ENCODE measurements at regions not wholly inside any gene's neighbourhood (a gene's known extent, or its start where the extent isn't known, plus 50 kb on each side); places are given as distances from the start of the nearest gene placed in this dataset.

DNA sequence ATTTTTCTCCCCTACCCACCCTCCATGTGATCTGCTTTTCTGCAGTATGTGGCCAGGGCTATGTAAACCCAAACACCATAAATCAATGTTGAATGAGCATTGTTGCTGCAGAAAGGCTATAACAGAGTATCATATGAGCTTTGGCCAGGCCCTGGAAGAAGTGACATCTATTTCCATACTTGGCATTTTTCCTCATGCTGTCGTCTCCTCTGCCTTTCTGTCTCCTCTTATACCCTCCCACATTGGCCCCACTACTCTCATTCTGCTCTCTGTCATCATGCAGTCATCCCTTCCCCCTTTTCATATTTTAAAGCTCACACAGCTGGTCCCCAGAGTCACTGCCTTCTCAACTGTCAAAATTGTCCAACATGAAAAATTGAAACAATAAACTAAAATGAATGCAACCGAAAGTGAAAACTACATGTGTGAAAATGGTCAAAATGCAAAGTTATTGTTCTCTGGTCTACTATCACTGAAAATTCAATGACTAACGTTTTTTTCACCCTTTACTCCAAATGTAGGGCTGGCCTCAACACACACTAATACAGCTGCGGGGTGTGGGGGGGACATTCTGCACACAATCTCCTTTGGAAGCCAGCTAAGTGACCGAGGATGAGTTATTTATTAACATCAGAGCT is 290.7 kb upstream of the TMPO start:
- DNase-seq = no peak

DNA sequence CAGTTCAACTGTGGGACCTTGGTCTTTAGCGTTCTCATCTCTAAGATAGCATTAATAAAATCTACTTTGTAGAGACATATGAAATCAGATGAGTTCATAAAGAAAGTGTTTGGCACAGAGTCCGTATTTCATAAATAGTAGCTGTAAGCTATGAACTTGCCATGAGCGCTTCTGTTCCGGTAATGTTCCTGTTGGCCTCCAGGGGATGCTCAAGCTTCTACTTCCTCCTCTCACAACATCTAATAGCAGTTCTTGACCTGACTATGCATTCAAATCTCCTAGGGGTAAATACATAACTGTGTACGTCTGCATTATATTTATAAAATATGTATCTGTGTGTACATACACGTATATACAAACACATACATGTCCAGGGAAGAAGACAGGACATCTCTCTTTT is 288.2 kb upstream of the TMPO start:
- DNase-seq = no peak

GRCh38 chr12:98228683-98229539 is 286.5 kb upstream of the TMPO start:
- no peak for DNase-seq

- no peak for DNase-seq
Observed at GRCh38 chr12:98229540-98229924, 285.9 kb upstream of the TMPO start.

GRCh38 chr12:98232753-98233390 is 282.5 kb upstream of the TMPO start:
- DNase-seq = no peak

- no peak for DNase-seq
Observed at GRCh38 chr12:98235301-98235700, 280.1 kb upstream of the TMPO start.

- no peak for DNase-seq
Observed at GRCh38 chr12:98238515-98239130, 276.8 kb upstream of the TMPO start.

DNA sequence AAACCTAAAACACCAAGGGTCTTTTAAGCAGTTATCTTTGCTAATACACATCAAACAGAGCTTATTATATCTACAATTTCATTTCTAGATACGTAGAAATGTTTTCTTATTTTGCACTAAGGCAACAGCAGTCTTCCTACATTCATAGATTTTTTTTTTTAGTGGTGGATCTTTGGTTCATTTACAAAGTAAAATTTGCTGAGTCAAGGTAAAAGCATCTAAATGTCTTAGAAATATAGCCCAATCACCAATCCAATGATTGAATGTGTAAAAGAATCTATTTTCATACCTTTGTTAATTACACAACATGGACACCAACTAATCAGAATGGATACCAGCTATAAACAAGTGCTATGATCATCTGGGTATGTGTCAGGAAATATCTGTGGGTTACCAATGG is 272.2 kb upstream of the TMPO start:
- DNase-seq = no peak

DNA sequence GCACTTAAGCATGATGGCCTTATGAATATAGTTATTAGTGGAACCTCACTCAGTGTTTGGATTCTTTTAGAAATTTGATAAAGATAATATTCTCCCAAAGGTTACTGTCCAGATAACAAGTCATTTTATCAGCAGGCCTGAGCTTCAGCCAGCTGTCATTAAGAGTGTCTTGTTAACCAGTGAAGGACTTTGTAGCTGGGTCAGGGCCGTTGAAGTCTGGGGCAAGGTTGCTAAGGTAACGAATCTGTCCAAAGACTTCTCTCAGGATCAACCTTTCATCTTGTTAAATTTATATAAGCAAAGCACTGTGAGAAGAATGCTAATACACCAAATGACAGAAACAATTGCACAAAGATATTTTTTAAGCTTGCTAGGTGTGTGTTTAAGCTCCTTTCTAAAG is 271.3 kb upstream of the TMPO start:
- DNase-seq = no peak

DNA sequence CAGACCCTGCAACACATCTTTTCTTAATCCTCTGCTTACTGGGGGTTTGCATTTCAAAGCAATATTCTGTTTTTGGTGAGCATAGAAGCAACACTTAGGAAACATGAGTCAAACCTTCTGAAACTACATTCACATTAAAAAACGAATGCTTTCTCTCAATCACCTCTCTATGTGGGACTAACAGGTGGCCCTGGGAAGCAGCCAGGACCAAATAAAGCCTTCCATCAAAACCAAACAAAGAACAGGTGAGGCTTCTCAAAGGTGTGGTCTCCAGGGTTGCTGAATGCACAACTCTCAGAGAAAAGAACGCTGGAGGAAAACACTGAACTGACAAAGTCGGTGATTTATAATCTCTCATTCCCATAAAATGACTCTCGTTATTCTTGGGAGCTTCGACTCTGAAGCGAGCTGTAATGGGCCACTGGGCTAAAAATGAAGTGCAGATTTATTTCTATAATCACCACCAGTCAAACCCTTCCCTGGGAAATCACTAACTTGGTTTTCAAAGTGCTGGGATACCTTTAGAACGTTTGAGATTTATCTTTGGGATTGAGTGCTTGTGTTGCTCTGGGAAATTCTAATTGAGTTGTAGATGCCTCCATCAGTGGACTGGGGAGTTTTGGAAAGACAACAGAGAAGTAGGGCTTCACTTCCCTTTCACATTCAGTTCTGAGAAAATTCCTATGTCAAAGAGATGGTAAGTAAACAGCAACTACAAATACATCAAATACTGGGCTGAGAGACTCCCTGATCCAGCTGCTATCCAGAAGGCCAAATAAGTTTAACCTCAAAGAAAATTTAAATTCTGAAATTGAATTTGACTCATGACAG is 262.0 kb upstream of the TMPO start:
- DNase-seq = no peak

GRCh38 chr12:98256830-98257229 is 258.6 kb upstream of the TMPO start:
- no peak for DNase-seq

GRCh38 chr12:98259693-98260092 is 255.7 kb upstream of the TMPO start:
- DNase-seq = no peak

- DNase-seq = no peak
Observed at GRCh38 chr12:98260276-98260675, 255.1 kb upstream of the TMPO start.

DNA sequence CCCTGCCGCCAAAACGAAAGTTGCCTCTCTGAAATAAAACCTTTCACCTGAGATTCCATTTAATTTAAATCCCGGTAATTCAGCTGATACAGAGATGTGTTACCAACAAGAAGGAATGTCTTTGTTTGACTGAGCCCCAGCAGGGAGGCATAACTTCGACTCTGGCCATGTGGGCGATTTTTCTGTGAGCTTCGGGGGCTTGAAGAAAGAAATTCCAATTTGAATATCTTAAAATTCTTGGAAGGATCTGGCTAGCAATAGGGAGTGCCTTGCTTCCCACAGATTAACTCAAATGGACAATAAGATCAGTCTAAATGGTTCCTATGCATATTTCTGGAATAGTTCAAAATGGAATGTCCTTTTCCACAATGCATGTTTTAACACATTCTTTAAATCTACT is 252.5 kb upstream of the TMPO start:
- DNase-seq = no peak

GRCh38 chr12:98274430-98275130 is 240.8 kb upstream of the TMPO start:
- no peak for DNase-seq

DNA sequence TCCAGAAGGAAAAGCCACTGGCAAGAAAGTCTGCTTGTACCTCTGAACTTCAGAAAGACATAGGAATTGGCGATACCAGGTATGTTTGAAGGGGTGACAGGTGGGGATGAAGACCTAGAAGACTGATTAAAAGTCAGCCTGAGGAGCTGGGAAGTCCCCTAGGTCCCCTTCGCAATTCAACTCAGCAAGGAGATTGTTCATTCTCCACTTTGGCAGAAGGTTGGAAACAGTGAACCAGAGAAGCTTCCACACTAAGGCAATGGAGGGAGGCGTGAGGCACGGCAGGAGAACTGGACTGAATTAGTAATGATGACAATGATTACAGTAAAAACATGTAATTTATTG is 240.3 kb upstream of the TMPO start:
- DNase-seq = no peak

DNA sequence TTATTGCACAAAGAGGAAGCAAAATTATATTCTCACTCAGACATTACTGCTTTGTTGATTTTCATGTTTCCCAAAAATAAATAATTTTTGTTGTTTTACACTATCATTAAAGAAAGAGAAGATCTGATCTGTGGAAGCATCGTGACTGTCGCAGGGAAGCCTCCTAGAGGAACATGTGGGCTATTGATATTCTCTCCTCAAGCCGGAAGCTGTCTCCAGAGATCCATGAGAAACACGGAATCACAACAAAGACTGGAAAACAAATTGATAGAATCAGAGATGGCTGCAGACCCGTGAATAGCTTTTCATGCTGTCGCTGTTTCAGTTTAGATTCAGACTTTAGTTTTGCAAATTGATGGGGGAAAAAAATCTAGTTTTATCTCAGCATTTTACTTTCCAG is 235.2 kb upstream of the TMPO start:
- DNase-seq = no peak

DNA sequence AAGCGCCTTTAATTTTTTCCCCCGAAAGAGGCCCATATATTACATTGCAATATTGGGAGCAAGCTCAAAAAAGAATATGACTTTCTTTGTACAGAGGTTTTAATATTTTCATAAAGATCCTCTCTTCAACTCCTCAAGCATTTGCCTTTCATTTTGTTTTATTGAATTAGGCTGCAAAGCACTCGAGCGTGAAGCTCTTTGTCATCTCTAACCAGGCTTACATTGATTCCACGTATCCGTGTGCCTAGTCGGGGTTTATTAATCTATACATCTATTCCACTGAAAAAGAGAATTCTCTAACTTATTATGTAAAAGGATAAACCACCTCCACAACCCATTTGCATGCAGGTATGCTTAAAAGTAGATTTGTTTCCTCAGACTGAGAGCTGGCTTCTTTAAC is 234.8 kb upstream of the TMPO start:
- no peak for DNase-seq

DNA sequence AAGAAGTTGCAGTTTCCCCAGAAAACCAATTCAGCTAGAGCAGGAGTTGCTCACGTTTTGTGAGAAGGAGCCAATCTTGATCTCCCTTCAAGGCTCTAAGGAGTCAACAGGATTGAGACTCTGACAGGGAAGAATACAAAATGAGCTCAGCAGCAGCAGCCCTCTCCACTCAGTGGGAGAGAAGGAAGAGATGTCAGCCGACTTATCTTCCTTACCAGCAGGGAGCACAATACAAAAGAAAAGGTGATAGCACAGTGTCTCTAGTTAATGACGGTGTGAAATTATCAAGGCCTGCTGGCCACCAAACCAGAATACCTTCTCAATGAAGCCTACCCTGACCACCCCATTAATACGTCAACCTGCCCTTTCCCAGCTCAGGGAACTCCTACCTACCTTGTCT is 223.6 kb upstream of the TMPO start:
- no peak for DNase-seq

- no peak for DNase-seq
Observed at GRCh38 chr12:98294051-98294805, 221.2 kb upstream of the TMPO start.

DNA sequence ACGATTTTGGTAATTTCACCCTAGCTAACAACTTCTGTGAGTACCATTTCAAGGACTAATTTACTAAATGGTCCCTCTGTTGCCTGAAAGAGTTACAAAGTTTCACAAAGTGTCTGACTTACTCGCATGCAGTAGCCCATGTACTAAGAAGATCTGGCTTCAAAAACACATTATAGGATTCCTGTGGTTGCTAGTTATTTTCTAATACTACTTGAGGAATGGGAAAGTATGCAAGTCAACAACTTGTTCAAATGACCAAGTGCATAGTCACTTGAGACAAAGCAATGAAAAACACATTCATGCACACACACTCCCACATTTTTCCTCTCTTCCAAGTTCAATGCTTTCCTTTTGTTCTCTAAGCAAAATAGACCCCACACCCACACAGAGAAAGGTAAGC is 219.7 kb upstream of the TMPO start:
- no peak for DNase-seq
